ENCODE measurements at regions not wholly inside any gene's neighbourhood (a gene's known extent, or its start where the extent isn't known, plus 50 kb on each side); places are given as distances from the start of the nearest gene placed in this dataset.

GRCh38 chr3:107899990-107900651, 190.7 kb downstream of the CD47 start:
- no CpG with 5 or more reads among the region's 4 CpGs for WGBS (ENCODE audit: extremely low coverage, insufficient read length, low lambda C conversion rate)
- Histone ChIP-seq H2BK15ac (ENCODE audit: low read depth, low read length) (no peak overlapping the region), H3K18ac (ENCODE audit: insufficient read length, low read depth, low read length) (no peak overlapping the region), H2AFZ (ENCODE audit: low read length) (no peak overlapping the region), H2BK20ac (ENCODE audit: low read depth, low read length, poor library complexity, severe bottlenecking) (no peak overlapping the region), H4K5ac (ENCODE audit: insufficient read length, low read depth, low read length) (no peak overlapping the region), H2AK5ac (ENCODE audit: insufficient read length, low read length) (no peak overlapping the region), H3K9me3 (ENCODE audit: control insufficient read depth, low read depth, low read length) (no peaks in the 10 kb centered on the region), H3K79me1 (ENCODE audit: insufficient read depth, low read depth, low read length, poor library complexity, severe bottlenecking) (no peaks in the 10 kb centered on the region), H3K14ac (ENCODE audit: insufficient read depth, low read length) (no peak overlapping the region), H3K4ac (ENCODE audit: low read depth, low read length) (no peak overlapping the region), H3T11ph (ENCODE audit: low read length) (no peak overlapping the region), H4K91ac (ENCODE audit: insufficient read length, low read depth, low read length) (no peak overlapping the region), H3K23ac (ENCODE audit: insufficient read length, low read depth, low read length) (no peak overlapping the region), H3K27ac (ENCODE audit: insufficient read length, low read depth, low read length) (no peak overlapping the region), H3K27me3 (ENCODE audit: insufficient read depth, low read length) (no peaks in the 10 kb centered on the region), H4K20me1 (ENCODE audit: control insufficient read depth, insufficient read depth, insufficient read length) (peaks cover 3% of the 10 kb centered on the region), H3K9ac (ENCODE audit: extremely low read depth, insufficient read length, low read length) (no peak overlapping the region), H3K4me1 (ENCODE audit: insufficient read depth, low read length) (no peaks in the 10 kb centered on the region), H2BK5ac (ENCODE audit: insufficient read length, low read length) (no peak overlapping the region), H3K79me2 (ENCODE audit: insufficient read depth, low read length) (no peaks in the 10 kb centered on the region), H4K8ac (replicated peaks; ENCODE audit: insufficient read length, low read depth, low read length) (no peak overlapping the region), H3K4me2 (ENCODE audit: insufficient read depth, insufficient read length, low read length) (no peak overlapping the region), H3K23me2 (ENCODE audit: insufficient read length, low read depth, low read length, poor library complexity, severe bottlenecking) (no peaks in the 10 kb centered on the region), H2BK120ac (ENCODE audit: low read depth, low read length, poor library complexity, severe bottlenecking) (no peak overlapping the region), H2BK12ac (ENCODE audit: insufficient read length, low read depth, low read length) (no peak overlapping the region), H3K56ac (ENCODE audit: insufficient read length, low read depth, low read length) (no peak overlapping the region)
- Mint-ChIP-seq H3K27ac (no peak overlapping the region), H3K9me3 (no peaks in the 10 kb centered on the region; a peak in 1 of 5 replicates), H3K4me1 (no peaks in the 10 kb centered on the region), H3K36me3 (ENCODE audit: insufficient read depth in 1 of 3, low read depth in 3 of 3) (no peaks in the 10 kb centered on the region), H3K27me3 (ENCODE audit: low read depth) (no peaks in the 10 kb centered on the region), H3K4me3 (no peak overlapping the region)
- no peak for DNase-seq
- no peak for TF ChIP-seq CTCF (conservative IDR thresholded peaks at IDR 0.05)

Data from H9 (cell line).